ENCODE measurements at regions not wholly inside any gene's neighbourhood (a gene's known extent, or its start where the extent isn't known, plus 50 kb on each side); places are given as distances from the start of the nearest gene placed in this dataset.

DNA sequence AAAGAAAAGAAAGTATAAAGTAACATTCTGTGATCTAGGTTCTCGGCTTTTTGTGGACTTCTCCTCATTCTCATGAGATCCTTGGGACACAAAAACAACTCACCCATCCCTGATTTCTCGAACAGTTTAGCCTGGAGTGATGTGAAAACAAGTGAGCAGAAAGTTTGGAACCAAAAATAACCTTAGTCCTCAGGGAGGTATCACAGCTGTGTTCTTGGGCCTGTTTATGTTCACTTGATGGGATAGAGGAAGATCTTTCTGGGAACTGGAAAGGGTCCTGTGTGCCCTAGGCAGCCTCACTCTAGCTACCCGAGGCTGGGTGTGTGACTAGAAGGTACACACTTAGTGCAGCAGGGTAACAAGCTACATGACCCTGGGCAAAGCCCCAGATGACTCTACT, 308.8 kb upstream of the PDZRN3 start (continued):
- TF ChIP-seq, protein P1, sequence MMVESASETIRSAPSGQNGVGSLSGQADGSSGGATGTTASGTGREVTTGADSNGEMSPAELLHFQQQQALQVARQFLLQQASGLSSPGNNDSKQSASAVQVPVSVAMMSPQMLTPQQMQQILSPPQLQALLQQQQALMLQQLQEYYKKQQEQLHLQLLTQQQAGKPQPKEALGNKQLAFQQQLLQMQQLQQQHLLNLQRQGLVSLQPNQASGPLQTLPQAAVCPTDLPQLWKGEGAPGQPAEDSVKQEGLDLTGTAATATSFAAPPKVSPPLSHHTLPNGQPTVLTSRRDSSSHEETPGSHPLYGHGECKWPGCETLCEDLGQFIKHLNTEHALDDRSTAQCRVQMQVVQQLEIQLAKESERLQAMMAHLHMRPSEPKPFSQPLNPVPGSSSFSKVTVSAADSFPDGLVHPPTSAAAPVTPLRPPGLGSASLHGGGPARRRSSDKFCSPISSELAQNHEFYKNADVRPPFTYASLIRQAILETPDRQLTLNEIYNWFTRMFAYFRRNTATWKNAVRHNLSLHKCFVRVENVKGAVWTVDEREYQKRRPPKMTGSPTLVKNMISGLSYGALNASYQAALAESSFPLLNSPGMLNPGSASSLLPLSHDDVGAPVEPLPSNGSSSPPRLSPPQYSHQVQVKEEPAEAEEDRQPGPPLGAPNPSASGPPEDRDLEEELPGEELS (CRISPR knock-in tag; IDR thresholded peaks at IDR 0.05), result no peak

DNA sequence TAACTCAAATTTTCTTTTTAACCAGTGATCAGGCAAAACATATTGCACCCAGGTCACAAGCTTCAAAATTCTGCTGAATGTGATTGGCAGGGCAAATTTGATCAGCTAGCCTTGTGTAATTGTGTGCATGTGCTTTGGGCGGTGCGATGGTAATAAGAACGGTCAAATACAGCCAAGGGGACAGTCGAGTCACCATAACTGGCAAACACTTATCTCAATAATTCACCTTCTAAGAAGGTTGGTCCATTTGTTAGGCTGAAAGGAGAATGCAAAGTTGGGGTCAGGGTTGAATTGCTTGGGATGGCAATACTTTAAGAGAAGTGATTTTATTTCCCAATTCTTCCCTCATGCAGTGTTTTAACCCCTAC, 302.4 kb upstream of the PDZRN3 start:
- Mint-ChIP-seq H3K27me3 (ENCODE audit: low read depth) (no peaks in the 10 kb centered on the region), H3K9me3 (peaks cover 6% of the 10 kb centered on the region), H3K4me3 (no peak overlapping the region), H3K4me1 (peaks cover 11% of the 10 kb centered on the region), H3K36me3 (no peaks in the 10 kb centered on the region), H3K27ac (no peak overlapping the region)
- ChIA-PET POLR2A (no interaction called here), CTCF (no interaction called here)
- ATAC-seq (no peak), DNase-seq (ENCODE audit: low spot score) (no peak)
- TF ChIP-seq RORB (CRISPR knock-in tag; IDR thresholded peaks at IDR 0.05) (no peak), SOX15 (CRISPR knock-in tag; IDR thresholded peaks at IDR 0.05) (no peak), EMX1 (CRISPR knock-in tag; IDR thresholded peaks at IDR 0.05) (no peak), ELF4 (CRISPR knock-in tag; IDR thresholded peaks at IDR 0.05; ENCODE audit: low read depth) (no peak), HMGA2 (CRISPR knock-in tag; IDR thresholded peaks at IDR 0.05) (no peak), NR1H2 (CRISPR knock-in tag; IDR thresholded peaks at IDR 0.05) (no peak), ZNF671 (CRISPR knock-in tag; IDR thresholded peaks at IDR 0.05) (no peak), ATF1 (CRISPR knock-in tag; IDR thresholded peaks at IDR 0.05) (no peak)
- TF ChIP-seq, protein P2, sequence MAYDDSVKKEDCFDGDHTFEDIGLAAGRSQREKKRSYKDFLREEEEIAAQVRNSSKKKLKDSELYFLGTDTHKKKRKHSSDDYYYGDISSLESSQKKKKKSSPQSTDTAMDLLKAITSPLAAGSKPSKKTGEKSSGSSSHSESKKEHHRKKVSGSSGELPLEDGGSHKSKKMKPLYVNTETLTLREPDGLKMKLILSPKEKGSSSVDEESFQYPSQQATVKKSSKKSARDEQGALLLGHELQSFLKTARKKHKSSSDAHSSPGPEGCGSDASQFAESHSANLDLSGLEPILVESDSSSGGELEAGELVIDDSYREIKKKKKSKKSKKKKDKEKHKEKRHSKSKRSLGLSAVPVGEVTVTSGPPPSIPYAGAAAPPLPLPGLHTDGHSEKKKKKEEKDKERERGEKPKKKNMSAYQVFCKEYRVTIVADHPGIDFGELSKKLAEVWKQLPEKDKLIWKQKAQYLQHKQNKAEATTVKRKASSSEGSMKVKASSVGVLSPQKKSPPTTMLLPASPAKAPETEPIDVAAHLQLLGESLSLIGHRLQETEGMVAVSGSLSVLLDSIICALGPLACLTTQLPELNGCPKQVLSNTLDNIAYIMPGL (CRISPR knock-in tag; IDR thresholded peaks at IDR 0.05), result no peak
- TF ChIP-seq, protein P3, sequence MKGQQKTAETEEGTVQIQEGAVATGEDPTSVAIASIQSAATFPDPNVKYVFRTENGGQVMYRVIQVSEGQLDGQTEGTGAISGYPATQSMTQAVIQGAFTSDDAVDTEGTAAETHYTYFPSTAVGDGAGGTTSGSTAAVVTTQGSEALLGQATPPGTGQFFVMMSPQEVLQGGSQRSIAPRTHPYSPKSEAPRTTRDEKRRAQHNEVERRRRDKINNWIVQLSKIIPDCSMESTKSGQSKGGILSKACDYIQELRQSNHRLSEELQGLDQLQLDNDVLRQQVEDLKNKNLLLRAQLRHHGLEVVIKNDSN (CRISPR knock-in tag; IDR thresholded peaks at IDR 0.05), result no peak

DNA sequence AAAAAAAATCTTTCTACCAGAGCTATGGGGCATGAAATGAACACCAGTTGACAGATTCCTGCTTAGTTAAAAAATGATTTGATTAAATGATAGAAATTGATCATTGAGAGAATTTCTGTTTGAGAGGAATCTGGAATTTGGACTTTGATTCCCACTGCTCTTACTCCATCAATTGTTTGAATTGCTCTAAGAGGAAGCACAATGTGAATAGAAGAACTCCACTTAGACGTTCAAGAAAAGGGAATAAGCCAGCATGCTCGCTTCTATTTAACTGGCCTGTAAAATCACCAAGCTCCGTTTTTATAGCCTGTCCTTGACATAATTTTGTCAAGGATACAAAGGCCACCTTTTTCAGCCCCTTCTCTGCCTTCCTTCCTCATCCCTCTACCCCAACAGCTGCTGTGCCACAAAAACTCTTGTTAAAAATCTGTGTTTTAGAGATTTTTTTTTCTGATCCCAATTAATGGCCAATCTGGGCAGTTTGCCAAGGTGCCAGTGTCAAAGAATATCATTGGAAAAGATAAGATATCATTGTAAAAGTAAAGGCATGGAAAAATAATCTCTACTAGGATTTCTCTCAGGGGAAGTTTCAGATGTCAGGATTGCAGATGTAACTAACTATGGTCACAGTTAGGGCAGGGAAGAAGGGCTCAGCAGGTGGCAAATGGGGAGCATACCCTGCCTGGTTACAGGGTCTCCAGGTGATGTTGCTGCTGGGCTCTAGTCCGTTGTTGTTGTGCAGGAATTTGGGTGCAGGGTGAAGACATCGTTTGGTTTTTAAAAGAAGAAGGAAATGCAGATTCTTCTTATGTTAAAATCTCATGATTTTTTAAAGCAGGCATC, 301.8 kb upstream of the PDZRN3 start:
- Mint-ChIP-seq H3K27me3 (ENCODE audit: low read depth) (no peaks in the 10 kb centered on the region), H3K36me3 (no peaks in the 10 kb centered on the region), H3K9me3 (peaks cover 6% of the 10 kb centered on the region), H3K4me3 (no peak overlapping the region), H3K4me1 (peaks cover 11% of the 10 kb centered on the region), H3K27ac (no peak overlapping the region)
- peak; percentile 18 for DNase-seq (ENCODE audit: low spot score)
- POLR2A ChIA-PET, result no interaction called here
- peak; percentile 79 for ATAC-seq
- CTCF ChIA-PET, result no interaction called here
- no peak for TF ChIP-seq FOXJ3 (CRISPR knock-in tag; IDR thresholded peaks at IDR 0.05; ENCODE audit: borderline replicate concordance)
- no peak for TF ChIP-seq KAT7 (CRISPR knock-in tag; IDR thresholded peaks at IDR 0.05; ENCODE audit: borderline replicate concordance)
- TF ChIP-seq, protein P2 (CRISPR knock-in tag; IDR thresholded peaks at IDR 0.05), result no peak
- no peak for TF ChIP-seq SP1 (CRISPR knock-in tag; conservative IDR thresholded peaks at IDR 0.05)
- TF ChIP-seq FOXP1 (CRISPR knock-in tag; IDR thresholded peaks at IDR 0.05; ENCODE audit: borderline replicate concordance), result no peak
- TF ChIP-seq, protein P4, sequence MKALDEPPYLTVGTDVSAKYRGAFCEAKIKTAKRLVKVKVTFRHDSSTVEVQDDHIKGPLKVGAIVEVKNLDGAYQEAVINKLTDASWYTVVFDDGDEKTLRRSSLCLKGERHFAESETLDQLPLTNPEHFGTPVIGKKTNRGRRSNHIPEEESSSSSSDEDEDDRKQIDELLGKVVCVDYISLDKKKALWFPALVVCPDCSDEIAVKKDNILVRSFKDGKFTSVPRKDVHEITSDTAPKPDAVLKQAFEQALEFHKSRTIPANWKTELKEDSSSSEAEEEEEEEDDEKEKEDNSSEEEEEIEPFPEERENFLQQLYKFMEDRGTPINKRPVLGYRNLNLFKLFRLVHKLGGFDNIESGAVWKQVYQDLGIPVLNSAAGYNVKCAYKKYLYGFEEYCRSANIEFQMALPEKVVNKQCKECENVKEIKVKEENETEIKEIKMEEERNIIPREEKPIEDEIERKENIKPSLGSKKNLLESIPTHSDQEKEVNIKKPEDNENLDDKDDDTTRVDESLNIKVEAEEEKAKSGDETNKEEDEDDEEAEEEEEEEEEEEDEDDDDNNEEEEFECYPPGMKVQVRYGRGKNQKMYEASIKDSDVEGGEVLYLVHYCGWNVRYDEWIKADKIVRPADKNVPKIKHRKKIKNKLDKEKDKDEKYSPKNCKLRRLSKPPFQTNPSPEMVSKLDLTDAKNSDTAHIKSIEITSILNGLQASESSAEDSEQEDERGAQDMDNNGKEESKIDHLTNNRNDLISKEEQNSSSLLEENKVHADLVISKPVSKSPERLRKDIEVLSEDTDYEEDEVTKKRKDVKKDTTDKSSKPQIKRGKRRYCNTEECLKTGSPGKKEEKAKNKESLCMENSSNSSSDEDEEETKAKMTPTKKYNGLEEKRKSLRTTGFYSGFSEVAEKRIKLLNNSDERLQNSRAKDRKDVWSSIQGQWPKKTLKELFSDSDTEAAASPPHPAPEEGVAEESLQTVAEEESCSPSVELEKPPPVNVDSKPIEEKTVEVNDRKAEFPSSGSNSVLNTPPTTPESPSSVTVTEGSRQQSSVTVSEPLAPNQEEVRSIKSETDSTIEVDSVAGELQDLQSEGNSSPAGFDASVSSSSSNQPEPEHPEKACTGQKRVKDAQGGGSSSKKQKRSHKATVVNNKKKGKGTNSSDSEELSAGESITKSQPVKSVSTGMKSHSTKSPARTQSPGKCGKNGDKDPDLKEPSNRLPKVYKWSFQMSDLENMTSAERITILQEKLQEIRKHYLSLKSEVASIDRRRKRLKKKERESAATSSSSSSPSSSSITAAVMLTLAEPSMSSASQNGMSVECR (CRISPR knock-in tag; IDR thresholded peaks at IDR 0.05; ENCODE audit: borderline replicate concordance), result no peak
- TF ChIP-seq, protein P5, sequence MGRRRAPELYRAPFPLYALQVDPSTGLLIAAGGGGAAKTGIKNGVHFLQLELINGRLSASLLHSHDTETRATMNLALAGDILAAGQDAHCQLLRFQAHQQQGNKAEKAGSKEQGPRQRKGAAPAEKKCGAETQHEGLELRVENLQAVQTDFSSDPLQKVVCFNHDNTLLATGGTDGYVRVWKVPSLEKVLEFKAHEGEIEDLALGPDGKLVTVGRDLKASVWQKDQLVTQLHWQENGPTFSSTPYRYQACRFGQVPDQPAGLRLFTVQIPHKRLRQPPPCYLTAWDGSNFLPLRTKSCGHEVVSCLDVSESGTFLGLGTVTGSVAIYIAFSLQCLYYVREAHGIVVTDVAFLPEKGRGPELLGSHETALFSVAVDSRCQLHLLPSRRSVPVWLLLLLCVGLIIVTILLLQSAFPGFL (CRISPR knock-in tag; IDR thresholded peaks at IDR 0.05; ENCODE audit: borderline replicate concordance), result no peak
- TF ChIP-seq, protein P6, sequence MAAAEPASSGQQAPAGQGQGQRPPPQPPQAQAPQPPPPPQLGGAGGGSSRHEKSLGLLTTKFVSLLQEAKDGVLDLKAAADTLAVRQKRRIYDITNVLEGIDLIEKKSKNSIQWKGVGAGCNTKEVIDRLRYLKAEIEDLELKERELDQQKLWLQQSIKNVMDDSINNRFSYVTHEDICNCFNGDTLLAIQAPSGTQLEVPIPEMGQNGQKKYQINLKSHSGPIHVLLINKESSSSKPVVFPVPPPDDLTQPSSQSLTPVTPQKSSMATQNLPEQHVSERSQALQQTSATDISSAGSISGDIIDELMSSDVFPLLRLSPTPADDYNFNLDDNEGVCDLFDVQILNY (CRISPR knock-in tag; IDR thresholded peaks at IDR 0.05), result no peak
- no peak for TF ChIP-seq NFE2L1 (CRISPR knock-in tag; IDR thresholded peaks at IDR 0.05)
